ENCODE measurements at regions not wholly inside any gene's neighbourhood (a gene's known extent, or its start where the extent isn't known, plus 50 kb on each side); places are given as distances from the start of the nearest gene placed in this dataset.
A peak's percentile ranks its signal among the peaks of the same experiment; 100 is the strongest.
"Not testable (repeated sequence)": the region's sequence is repeated elsewhere in the genome, so short reads cannot be mapped to it uniquely, and the experiment has no call there.

DNA sequence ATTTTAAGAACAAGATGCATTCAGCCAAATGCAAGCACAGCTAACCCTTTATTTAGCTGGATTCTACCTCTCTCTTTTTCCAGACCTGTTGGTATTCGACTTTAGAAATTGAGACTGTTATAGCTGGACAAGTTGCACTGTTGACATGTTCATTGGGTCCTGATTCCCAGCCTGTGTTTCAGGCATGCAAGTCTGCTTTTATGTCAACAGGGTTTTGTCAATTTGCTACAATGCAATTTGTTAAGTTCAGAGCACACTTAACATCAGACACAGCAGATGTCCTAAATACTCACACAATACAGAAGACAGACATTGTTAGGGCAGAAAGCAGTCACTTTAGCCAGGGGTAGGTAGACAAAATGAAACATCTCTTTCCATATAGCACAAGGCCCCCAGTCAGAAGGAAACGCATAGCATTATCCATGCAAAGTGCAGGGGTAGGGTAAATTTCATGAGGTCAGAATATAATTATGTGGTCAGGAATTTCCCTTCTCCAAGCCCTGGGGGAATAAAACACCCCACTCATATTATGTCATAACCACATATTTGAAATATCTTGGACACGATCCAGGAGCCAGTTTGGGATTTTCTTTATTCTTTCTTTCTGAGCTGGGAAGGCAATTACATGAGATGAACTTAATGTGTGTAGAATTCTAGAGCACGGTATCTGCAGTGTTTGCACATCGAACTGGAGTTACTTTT is 504.1 kb downstream of the NTRK3 start:
- peak; percentile 70 for DNase-seq

DNA sequence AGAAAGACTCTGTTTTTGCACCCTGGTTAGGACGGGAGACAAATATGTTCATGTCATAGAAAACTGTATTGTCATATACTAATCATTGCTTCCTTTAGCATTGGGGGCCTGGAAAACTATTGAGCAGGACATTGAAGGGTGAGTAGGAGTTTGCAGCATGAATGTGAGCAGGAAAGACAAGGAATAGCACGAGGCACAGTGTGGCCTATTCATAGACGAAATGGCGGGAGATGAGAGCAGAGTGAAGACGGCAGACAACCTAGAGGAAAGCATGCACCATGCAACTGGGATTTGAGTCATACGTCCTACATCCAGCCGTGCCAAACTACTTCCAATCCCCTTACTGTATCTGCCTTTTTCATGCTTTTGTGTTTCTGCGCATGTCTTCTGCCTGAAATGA is 508.1 kb downstream of the NTRK3 start:
- no peak for DNase-seq

DNA sequence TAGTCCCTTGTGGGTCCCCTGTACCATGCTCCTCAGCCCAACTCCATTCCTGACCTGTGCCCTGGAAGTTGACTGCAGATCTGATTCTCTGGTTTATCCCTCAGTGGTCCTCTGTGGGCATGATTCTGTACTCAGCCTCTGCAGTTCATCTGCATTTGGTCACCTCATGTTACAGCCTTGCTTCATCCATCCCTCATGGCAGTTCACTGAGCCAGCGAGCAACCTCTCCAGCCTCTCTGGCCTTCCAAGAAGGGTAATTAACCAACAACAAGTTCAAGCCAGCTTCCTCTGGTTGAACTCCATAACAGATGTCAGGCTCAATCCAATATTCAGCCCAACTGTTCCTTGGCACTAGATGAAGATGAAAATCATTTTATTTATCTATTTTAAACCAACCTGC is 509.5 kb downstream of the NTRK3 start:
- DNase-seq, result no peak

DNA sequence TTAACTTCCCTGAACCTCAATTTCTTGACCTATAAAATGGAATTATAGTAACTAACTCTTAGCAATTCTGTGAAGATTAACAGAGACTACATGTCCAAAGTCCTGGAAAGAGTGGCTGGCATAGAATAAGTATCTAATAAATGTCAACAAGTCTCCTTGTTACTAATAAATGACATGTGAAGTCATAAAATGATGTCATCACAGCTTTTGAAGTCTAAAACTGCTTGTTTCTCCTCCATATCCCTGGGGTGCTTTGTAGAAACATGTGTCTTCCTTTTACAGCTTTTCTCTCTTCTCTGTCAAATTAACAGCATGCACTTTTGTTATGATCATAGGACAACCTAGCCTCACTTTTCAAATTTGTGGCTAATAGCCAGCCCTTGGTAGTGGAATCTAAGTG is 510.2 kb downstream of the NTRK3 start:
- no peak for DNase-seq

DNA sequence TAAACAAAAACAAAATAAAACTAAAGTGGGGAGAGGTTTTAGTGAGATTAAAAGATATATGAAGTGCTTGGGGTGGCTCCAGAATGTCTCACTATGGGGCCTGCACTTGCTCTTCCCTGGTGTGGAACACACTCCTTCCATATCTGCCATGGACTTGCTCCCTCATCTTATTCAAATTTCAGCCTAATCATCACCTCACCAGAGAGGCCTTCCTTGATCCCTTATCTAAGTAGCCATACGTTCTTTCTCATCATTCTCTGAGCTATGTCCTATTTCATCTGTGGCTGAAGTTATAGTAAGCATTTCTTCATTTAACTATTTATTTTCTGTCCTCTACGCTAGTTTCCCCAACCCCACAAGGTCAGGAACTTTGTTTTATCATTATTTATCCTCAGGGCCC is 511.7 kb downstream of the NTRK3 start:
- DNase-seq, result no peak

DNA sequence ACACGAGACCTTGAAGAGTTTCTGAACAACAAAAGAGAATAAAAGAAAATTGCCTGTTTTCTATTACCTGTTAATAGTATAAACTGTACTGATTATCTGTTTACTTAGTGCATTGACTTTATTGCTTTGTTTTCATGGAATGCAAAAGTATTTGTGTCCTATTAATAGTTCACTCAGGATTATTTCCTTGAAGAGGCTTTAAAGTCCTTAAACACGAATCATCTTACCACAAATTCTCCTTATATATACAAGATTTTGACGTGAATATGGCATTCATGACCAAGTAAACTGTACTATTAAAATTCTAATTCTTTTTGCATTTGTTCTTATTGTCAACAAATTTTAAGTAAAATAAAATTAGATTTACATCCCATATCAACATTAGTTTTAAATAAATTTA is 513.0 kb downstream of the NTRK3 start:
- DNase-seq, result no peak

DNA sequence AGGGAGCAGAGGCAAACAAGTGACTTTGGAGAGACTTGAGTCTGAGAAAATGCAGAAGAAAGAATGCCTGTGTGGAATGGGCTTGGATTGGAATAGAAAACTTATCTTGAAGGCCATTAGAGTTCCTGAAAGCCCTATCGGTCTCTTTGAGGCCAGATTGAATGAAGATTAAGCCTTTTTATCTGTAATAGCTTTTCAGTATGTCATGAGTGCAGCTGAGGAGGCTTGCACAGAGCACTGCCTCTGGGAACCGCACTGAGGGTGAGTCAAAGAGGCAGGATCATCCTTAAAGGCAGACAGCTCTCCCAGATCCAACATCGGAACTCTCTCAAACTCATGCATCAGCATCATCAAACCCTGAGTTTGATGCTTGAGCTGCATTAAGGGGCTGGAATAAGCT is 515.2 kb downstream of the NTRK3 start:
- no peak for DNase-seq

DNA sequence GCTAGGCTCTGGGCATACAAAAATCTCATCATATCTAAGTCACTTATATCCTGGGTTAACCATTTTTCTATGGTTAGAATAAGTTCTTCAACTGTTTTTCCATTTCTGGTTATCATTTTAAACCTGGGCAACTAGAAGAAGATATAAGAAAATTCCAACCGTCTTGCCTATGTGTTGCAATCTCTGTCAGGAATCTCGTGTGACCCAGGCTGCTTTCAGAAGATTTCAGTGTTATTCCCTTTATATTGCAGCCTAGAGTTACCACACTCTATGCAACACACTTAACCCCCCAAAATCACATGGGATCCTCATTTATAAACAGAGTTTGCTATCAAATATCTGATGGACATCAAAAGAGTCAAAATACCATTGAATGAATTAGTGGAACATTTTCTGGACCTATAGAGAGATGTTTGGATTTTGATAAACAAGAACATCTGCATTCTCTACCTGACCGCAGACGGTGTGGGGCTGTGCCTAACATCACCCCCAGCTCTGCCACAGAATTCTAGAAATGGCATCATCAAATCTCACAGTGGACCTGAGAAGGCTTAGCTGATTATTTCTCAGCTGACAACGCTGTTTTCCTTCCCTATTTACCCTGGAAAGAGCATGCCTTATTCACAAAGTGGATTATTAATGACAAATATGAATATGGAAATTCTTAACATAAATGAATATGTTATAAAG is 515.7 kb downstream of the NTRK3 start:
- no peak for DNase-seq

DNA sequence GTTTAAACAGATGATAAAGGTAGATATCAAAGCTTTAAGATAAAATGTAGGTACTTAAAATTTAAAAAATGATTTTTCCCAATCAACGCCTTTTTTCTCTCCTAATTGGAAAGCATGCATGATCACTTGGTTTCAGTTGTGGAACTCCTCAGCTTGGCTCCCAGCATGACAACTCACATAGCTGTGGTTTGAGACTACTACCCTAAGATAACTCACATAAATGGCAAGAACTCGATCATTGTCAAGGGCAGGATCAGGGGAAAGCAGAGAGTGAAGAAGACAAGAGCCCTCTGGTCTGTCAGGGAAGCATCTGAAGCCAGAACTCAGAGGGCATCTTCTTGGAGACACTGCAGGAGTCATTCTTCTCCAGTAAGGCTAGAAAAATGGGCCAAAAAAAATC is 516.7 kb downstream of the NTRK3 start:
- DNase-seq, result no peak

DNA sequence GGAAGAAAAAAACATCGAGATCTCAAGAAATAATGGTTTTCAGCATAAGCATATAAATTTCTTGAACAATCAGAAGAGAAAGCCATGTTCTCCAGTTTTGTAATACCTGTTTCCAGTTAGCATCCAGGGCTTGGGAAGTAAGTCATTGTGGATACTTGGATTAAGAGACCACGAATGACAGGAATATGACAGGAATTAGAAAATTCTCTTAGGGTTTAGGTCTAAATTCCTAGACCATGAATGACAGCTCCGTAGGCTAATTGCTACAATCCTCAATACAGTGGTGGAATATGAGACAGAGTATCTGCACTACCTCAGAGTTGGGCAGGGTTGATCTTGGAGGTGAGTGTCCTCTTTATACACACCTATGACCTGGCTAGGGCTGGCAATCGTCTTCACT is 517.5 kb downstream of the NTRK3 start:
- no peak for DNase-seq

DNA sequence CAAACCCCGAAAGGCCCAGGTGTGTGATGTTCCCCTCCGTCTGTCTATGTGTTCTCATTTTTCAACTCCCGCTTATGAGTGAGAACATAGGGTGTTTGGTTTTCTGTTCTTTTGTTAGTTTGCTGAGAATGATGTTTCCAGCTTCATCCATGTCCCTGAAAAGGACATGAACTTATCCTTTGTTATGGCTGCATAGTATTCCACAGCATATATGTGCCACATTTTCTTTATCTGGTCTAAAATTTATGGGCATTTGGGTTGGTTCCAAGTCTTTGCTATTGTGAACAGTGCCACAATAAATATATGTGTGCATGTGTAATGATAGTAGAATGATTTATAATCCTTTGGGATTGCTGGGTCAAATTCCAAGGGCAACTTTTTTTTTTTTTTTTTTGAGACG is 519.1 kb downstream of the NTRK3 start:
- DNase-seq, result not testable (repeated sequence)

DNA sequence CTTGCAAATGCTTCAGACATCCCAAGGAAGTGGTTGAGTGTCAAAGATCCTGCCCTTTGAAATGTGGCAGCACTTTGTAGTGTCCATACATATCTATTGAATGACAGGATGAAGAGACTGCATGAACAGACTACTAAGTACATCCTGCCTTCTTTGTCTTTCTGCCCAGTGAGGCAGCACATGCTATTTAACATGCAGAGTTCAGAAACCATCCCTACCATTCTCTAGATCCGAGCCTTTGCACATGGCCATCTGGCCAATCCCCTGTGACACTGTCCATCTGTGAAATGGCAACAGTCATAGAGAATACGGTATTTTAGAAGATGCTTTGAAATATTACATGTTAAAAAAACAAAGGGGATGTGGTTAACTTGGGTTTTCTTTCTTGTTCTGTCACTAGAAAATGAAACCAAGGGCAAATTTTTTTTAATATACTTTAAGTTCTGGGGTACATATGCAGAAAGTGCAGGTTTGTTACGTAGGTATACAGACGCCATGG is 519.6 kb downstream of the NTRK3 start:
- DNase-seq, result no peak

DNA sequence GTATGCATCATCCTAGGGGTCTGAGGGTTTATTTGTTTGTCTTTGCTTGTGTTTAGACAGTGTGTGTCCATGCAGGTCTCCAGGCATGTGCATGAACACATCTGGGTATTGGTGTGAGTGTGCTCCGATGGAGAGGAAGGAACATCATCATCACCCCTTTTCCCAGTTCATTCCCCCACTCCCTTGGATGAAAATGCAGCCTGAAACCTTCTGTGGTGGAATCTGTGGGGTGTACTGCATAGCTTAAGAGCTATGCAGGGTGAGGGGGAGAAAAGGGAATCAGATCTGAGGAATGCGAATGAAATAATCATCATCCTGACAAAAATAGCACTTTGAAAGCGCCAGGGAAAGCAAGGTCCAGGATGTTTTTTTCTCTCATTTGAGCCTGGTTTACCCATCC is 520.1 kb downstream of the NTRK3 start:
- DNase-seq, result no peak

DNA sequence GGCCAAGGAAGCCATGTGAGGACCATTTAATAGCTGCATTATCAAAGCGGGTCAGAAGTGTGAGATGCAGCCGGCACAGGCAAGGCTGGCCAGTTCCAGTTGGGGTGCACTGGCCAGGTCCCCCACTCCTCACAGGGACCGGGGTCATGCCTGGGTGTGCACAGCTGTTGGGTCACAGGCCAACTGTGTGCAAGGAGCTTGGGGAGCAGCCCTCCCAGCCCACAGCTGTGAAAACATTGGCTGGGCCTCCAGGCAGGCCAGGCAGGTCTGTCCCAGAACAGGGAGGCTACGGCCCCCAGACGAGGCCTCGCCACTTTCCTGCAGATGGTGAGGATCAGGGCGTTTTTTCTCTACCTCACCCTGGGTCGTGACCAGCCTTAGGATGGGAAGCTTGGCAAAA is 521.0 kb downstream of the NTRK3 start:
- no peak for DNase-seq

DNA sequence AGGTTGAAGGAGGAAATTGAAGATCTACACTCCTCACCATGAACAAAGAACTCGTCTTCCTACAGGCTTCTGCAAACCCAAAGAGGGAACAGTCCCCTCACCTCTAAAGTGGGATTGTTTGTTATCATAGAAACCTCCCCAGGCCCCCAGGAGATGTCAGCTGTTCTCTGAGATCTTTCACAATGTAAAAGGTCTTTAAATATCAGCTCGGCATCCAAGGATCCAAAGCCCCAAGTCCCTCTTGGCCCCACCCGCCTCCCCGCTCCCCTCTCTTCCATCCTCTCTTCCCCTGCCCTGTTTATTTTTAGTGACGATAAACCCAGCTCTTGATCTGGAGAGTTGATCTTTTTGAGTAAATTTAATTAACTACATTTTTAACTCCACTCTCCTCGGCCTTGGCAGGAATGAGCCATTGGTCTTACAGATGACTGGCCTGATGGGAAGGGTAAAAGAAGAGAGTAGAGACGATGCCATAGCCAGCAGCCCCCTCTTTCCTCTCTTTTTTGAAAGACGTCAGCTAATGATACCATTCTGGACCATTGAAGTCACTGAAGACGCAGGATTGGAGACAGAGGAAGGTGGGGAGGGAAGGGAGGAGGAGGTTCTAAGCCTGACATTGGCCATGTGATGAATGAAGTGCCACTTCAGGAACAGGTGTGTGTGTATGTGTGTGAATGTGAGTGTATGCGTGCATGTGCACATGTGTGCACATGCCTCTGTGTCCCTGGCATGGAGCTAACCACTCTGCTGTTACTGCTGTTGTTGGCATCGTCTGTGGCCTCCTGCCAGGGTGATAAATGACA is 521.8 kb downstream of the NTRK3 start:
- no peak for DNase-seq

DNA sequence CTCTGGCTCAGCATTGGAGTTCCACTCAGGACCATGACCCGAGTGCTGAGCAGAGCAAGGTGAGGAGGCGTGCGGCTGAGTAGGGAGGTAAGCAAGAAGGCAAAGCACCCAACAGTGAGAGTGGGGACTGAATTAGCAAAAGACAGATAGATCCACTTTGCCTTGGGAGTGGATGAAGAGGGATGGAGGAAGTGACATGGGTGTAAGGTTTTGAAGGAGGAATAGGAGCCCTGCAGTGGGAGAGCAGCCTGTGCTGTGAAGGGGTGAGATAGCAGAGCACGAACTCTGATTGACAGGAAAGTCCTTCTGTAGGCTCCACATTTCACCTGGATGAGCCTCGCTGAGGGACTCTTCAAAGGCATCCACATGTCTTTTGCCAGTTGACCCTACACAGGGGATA is 522.6 kb downstream of the NTRK3 start:
- no peak for DNase-seq

DNA sequence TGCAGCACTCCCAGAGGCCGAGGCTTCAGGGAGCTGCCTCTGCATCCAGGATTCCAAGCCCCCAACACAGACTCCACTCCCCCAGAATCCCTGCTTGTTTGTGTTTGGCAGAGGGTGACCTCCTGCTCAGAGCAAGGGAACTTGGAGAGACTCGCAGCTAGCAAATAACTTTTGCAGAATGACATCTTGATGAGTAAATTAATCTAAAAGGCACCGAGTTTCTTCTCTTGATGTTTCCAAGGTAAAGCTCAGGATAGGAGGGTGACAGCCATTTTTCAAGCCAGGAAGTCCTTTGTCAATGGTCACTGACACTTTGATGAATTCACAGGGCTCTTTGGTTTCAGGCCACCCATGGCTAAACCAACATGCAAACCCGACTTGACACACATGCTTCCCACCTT is 523.0 kb downstream of the NTRK3 start:
- DNase-seq, result no peak

DNA sequence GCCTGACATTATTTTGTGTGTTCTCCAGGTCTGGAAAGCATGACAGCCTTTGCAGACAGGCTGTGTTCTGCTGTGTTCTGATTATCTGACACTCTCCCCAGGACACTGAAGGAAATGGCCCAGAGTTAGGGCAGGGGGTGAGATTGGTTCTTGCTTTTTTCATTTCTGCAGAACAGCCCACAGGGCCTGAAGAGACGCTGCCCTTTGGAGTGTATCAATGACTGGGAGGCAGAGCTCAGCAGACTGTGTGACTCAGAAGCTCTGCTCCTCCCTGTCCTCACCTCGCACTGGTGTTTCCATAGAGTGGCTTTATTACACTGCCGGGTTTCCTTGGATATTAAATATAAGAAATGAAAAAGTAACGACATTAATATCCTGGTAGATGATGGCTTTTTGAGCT is 523.6 kb downstream of the NTRK3 start:
- DNase-seq, result no peak

DNA sequence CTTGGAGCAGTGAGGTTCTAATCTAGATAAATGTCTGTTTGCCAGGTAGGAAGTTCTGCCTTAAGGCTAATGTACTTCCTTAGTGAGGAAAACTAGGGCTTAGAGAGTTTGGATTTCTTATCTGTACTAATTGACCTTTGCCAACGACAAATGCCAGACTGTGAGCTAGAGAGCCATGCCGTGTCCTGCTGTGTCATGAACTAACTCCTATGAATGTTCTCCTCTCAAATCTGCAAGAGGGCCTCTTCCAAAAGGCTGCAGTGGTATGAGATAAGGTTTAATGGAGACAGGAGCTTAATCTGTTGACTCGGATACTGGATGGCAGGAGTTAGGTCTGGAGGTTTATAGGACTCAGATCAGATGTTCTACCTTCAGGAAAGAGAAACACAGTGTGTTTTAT is 524.9 kb downstream of the NTRK3 start:
- DNase-seq, result no peak

DNA sequence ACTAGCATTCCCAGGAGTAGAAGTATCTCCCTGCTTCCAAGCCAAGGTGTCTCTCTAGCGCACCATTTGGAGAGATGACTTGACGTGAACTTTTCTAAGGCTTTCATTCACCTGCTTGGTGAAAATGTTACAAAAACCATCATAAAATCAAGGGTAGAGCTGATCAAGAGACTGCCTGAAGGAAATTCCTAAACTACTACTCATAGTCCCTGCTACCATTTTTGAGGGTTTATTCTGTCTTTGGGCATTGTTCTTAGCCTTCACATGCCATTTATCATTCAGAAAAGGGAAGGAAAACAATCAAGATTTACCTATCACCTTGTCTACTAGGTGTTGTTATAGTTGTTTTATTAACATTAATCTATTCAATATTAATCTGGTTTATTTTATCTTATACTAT is 525.8 kb downstream of the NTRK3 start:
- DNase-seq, result no peak

DNA sequence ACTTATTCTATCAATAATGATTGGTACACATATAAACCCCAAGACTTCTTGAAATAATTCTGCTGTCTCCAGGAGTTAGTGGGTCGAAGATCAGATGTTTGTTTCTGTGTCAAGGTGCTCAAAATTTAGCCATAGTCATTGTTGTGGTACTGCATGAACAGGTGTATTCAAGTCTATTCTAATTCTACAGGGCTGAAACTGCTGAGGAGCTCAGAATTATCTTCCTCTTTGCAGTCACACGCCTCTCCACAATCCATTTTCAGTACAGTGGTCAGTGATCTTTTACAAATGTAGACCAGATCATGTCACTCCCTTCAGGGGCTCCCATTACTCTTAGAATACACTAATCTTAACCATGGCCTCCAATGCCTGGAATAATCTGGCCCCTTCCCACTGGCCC is 527.5 kb downstream of the NTRK3 start:
- no peak for DNase-seq

DNA sequence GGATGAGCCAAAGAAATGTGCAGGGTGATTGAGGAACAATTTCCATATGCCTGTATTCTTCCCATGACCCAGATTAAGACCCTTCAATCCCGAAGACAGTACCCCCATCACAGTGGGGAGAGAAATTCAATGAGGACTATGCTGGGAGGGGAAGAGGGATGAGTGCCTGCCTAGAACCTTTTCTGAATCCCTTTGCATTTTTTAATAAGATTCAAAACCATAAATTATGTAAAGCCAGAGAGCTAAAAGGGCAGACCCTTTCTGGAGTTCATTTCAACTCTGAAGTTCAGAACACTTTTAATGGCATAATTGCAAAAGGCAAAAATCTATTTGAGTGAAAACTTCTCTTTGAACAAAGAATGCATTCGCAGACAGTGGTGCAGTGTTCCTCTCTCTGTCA is 529.5 kb downstream of the NTRK3 start:
- DNase-seq, result no peak

DNA sequence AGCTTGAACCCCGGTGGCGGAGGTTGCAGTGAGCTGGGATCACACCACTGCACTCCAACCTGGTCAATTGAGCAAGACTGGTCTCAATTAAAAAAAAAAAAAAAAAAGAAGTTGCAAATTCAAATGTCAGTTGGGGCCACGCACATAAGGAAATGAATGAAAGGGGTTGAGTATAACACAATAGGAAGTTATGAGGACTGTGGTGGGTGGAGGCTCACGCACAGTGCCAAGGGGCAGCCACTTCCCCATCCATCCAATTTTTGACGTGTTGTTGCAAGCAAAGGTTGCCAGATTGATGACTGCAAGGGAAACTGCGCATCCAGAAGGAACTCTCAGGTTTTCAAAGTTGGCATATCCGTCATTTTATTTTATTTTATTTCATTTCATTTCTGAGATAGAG is 532.2 kb downstream of the NTRK3 start:
- DNase-seq, result no peak
